ENCODE measurements at regions not wholly inside any gene's neighbourhood (a gene's known extent, or its start where the extent isn't known, plus 50 kb on each side); places are given as distances from the start of the nearest gene placed in this dataset.
"Not testable (repeated sequence)": the region's sequence is repeated elsewhere in the genome, so short reads cannot be mapped to it uniquely, and the experiment has no call there.

- H3K4me3 ChIP-seq; H3K27ac ChIP-seq; H3K9me3 ChIP-seq; intact Hi-C loops (cut with DNase I); H3K4me1 ChIP-seq (ENCODE audit: insufficient read depth); H3K36me3 ChIP-seq; H3K27me3 ChIP-seq: not testable (repeated sequence)
- peak in 2 of 5 donors; percentile 12 to 34 for DNase-seq
- WGBS, 3 donors, result 72 to 87% (median 81%) methylated on average over 28 to 39 of the region's 39 CpGs
These were observed 190.7 kb upstream of the VIPR2 start for GRCh38 chr7:159335181-159335926.

- H3K4me1 ChIP-seq (ENCODE audit: insufficient read depth); H3K27ac ChIP-seq; DNase-seq; H3K9me3 ChIP-seq; H3K4me3 ChIP-seq; intact Hi-C loops (cut with DNase I); H3K27me3 ChIP-seq; H3K36me3 ChIP-seq: not testable (repeated sequence)
- WGBS, 3 donors, result 89 to 100% (median 93%) methylated on average over 1 of the region's 1 CpG
These were observed 188.3 kb upstream of the VIPR2 start for GRCh38 chr7:159332854-159333479.

- intact Hi-C loops (cut with DNase I), result no loop called here
- WGBS, 3 donors, result 49 to 67% (median 61%) methylated on average over 2 of the region's 2 CpGs
- H3K4me1 ChIP-seq (ENCODE audit: insufficient read depth), result no peaks in the 10 kb centered on the region
These were observed 186.8 kb upstream of the VIPR2 start for GRCh38 chr7:159331462-159331861.

GRCh38 chr7:159329818-159330378 lies 185.2 kb upstream of the VIPR2 start:
- no peak overlapping the region for H3K4me3 ChIP-seq
- peaks cover 0 to 5% of the 10 kb centered on the region in 2 donors for H3K9me3 ChIP-seq
- TF ChIP-seq EP300 (IDR thresholded peaks at IDR 0.05) (no peak), POLR2A (IDR thresholded peaks at IDR 0.05) (no peak), CTCF (IDR thresholded peaks at IDR 0.05) (no peak)
- no peaks in the 10 kb centered on the region for H3K27me3 ChIP-seq
- no peaks in the 10 kb centered on the region for H3K4me1 ChIP-seq (ENCODE audit: insufficient read depth)
- no peaks in the 10 kb centered on the region for H3K36me3 ChIP-seq
- no peak overlapping the region for H3K27ac ChIP-seq
- DNase-seq, result no peak
- intact Hi-C loops (cut with DNase I), result no loop called here

More at GRCh38 chr7:159331462-159331861, 186.8 kb upstream of the VIPR2 start:
- no peak for TF ChIP-seq POLR2A (IDR thresholded peaks at IDR 0.05)
- no peak for TF ChIP-seq EP300 (IDR thresholded peaks at IDR 0.05)
- no peak for TF ChIP-seq CTCF (IDR thresholded peaks at IDR 0.05)
- no peak overlapping the region for H3K27ac ChIP-seq
- H3K27me3 ChIP-seq, result no peaks in the 10 kb centered on the region
- no peaks in the 10 kb centered on the region for H3K36me3 ChIP-seq
- no peak for DNase-seq
- H3K4me3 ChIP-seq, result no peak overlapping the region
- peaks cover 0 to 5% of the 10 kb centered on the region in 2 donors for H3K9me3 ChIP-seq

- H3K27me3 ChIP-seq, result no peaks in the 10 kb centered on the region
- TF ChIP-seq EP300 (IDR thresholded peaks at IDR 0.05) (no peak), CTCF (IDR thresholded peaks at IDR 0.05) (no peak), POLR2A (IDR thresholded peaks at IDR 0.05) (no peak)
- no peak overlapping the region for H3K4me3 ChIP-seq
- H3K4me1 ChIP-seq (ENCODE audit: insufficient read depth), result no peaks in the 10 kb centered on the region
- H3K36me3 ChIP-seq, result no peaks in the 10 kb centered on the region
- no peak overlapping the region for H3K27ac ChIP-seq
- no peak for DNase-seq
- peaks cover 0 to 5% of the 10 kb centered on the region in 2 donors for H3K9me3 ChIP-seq
- intact Hi-C loops (cut with DNase I), result no loop called here
These were observed 183.4 kb upstream of the VIPR2 start for GRCh38 chr7:159328096-159328495.

All from ovary (tissue), 7 donors.